ENCODE measurements at regions not wholly inside any gene's neighbourhood (a gene's known extent, or its start where the extent isn't known, plus 50 kb on each side); places are given as distances from the start of the nearest gene placed in this dataset.

- TF ChIP-seq EZH2 (IDR thresholded peaks at IDR 0.05; ENCODE audit: borderline replicate concordance, low read depth, low read length, severe bottlenecking) (no peak), CTCF (IDR thresholded peaks at IDR 0.05; ENCODE audit: extremely low read depth in 1 of 2, insufficient read depth in 1 of 2, low read depth in 1 of 2, low read length in 2 of 2) (no peak), MAX (IDR thresholded peaks at IDR 0.05; ENCODE audit: insufficient read depth, insufficient read length) (no peak), POLR2A (IDR thresholded peaks at IDR 0.05; ENCODE audit: low read depth, low read length) (no peak), POLR2AphosphoS5 (IDR thresholded peaks at IDR 0.05; ENCODE audit: insufficient read depth, low read depth, low read length) (no peak), GATA2 (IDR thresholded peaks at IDR 0.05; ENCODE audit: insufficient read depth, insufficient read length, low read depth, low read length) (no peak), MYC (IDR thresholded peaks at IDR 0.05; ENCODE audit: low read depth, low read length) (no peak)
Observed at GRCh38 chr5:164671640-164672039, 1166.2 kb downstream of the MAT2B start.

Data from endothelial cell of umbilical vein (primary cell).